A673 (cell line): ENCODE measurements at regions not wholly inside any gene's neighbourhood (a gene's known extent, or its start where the extent isn't known, plus 50 kb on each side); places are given as distances from the start of the nearest gene placed in this dataset.
"Not testable (repeated sequence)": the region's sequence is repeated elsewhere in the genome, so short reads cannot be mapped to it uniquely, and the experiment has no call there.

Experiments
- BruUV-seq: library from RNA; stranded (reverse); fragments of 400-500 nt; replicated peaks from 2 replicates; lab custom pipeline; 2021; lab: Mats Ljungman, UMichigan
- CTCF ChIA-PET: fragments of 300-600 bp; sonication (Branson Sonifier 250); formaldehyde crosslinking; loops from one replicate; lab custom pipeline; 2022; ENCODE audit warnings: antibody characterized with exemption; lab: Charles Lee
- POLR2A ChIA-PET: fragments of 300-600 bp; sonication (Branson Sonifier 250); formaldehyde crosslinking; loops from one replicate; lab custom pipeline; 2022; ENCODE audit warnings: antibody characterized with exemption; ENCODE audit not compliant: low non-redundant PET; lab: Charles Lee
- DNase-seq: peaks from one replicate; pipeline ENCODE4 v3.0.0-alpha.2; 2015; ENCODE audit warnings: low spot score
- H3K27ac ChIP-seq: fragments of 200-600 bp; sonication (generic); 2 replicates; pipeline ENCODE4 v1.5.1; 2016; ENCODE audit warnings: mixed run types, low read depth, mild to moderate bottlenecking, mixed read lengths, antibody characterized with exemption, low read length; ENCODE audit not compliant: poor library complexity, severe bottlenecking
- H3K27me3 ChIP-seq: fragments of 200-600 bp; sonication (generic); replicated peaks from 2 replicates; pipeline ENCODE4 v1.6.1; 2017; ENCODE audit warnings: mixed run types, low read depth, mild to moderate bottlenecking, mixed read lengths, antibody characterized with exemption, low read length; ENCODE audit not compliant: insufficient read depth, poor library complexity
- H3K36me3 ChIP-seq: fragments of 200-600 bp; sonication (generic); 2 replicates; pipeline ENCODE4 v1.6.1; 2016; ENCODE audit warnings: mixed run types, mild to moderate bottlenecking, mixed read lengths, antibody characterized with exemption, low read length; ENCODE audit not compliant: insufficient read depth, poor library complexity, severe bottlenecking
- H3K4me1 ChIP-seq: fragments of 200-600 bp; sonication (generic); 2 replicates; pipeline ENCODE4 v1.6.1; 2017; ENCODE audit warnings: mixed run types, mild to moderate bottlenecking, mixed read lengths, antibody characterized with exemption, low read length; ENCODE audit not compliant: insufficient read depth, poor library complexity, severe bottlenecking
- H3K4me3 ChIP-seq: fragments of 200-600 bp; sonication (generic); 2 replicates; pipeline ENCODE4 v1.5.1; 2016; ENCODE audit warnings: low read depth, mixed run types, mild to moderate bottlenecking, mixed read lengths, low read length; ENCODE audit not compliant: poor library complexity, severe bottlenecking
- H3K9me3 ChIP-seq: fragments of 200-600 bp; sonication (generic); 2 replicates; pipeline ENCODE4 v1.6.1; 2016; ENCODE audit warnings: mixed run types, low read depth, mild to moderate bottlenecking, mixed read lengths, antibody characterized with exemption, low read length; ENCODE audit not compliant: poor library complexity, severe bottlenecking
- CTCF ChIP-seq: fragments of 300-800, 200-600 bp; sonication (generic); conservative IDR thresholded peaks from 2 replicates; pipeline ENCODE4 v1.5.1; 2017; ENCODE audit warnings: low read depth, mild to moderate bottlenecking, antibody characterized with exemption, low read length, moderate library complexity, mixed read lengths
- EZH2 ChIP-seq: fragments of 200-600 bp; sonication (generic); IDR thresholded peaks from 2 replicates; pipeline ENCODE4 v1.6.1; 2017; ENCODE audit warnings: borderline replicate concordance, low read depth, mild to moderate bottlenecking, mixed read lengths, antibody characterized with exemption, low read length; ENCODE audit not compliant: poor library complexity, severe bottlenecking
- intact Hi-C: fragments of 100-400 bp; cut with micrococcal nuclease; formaldehyde crosslinking; loops from one replicate; pipeline ENCODE4 v1.10.0; 2022; ENCODE audit not compliant: unreplicated experiment

GRCh38 chr21:18006691-18007090 lies 187.5 kb upstream of the C21orf91 start:
- H3K9me3 ChIP-seq, result no peaks in the 10 kb centered on the region
- TF ChIP-seq EZH2, result no peak
- TF ChIP-seq CTCF, result no peak
- no peak overlapping the region for H3K27ac ChIP-seq
- H3K27me3 ChIP-seq, result no peaks in the 10 kb centered on the region
- no TSS peak for BruUV-seq
- ChIA-PET CTCF (no interaction called here), POLR2A (no interaction called here)
- no peak overlapping the region for H3K4me3 ChIP-seq
- no peaks in the 10 kb centered on the region for H3K4me1 ChIP-seq
- DNase-seq, result no peak
- no peaks in the 10 kb centered on the region for H3K36me3 ChIP-seq
- intact Hi-C loops, result no loop called here

GRCh38 chr21:18002393-18002792 lies 183.2 kb upstream of the C21orf91 start:
- POLR2A ChIA-PET, result no interaction called here
- Histone ChIP-seq H3K4me1 (no peaks in the 10 kb centered on the region), H3K36me3 (no peaks in the 10 kb centered on the region), H3K9me3 (no peaks in the 10 kb centered on the region), H3K4me3 (no peak overlapping the region), H3K27me3 (no peaks in the 10 kb centered on the region), H3K27ac (no peak overlapping the region)
- CTCF ChIA-PET, result no interaction called here
- BruUV-seq, result no TSS peak
- TF ChIP-seq CTCF, result no peak
- no peak for TF ChIP-seq EZH2
- DNase-seq, result no peak
- intact Hi-C loops, result no loop called here

- ChIA-PET CTCF (no interaction called here), POLR2A (no interaction called here)
- Histone ChIP-seq H3K4me3 (no peak overlapping the region), H3K9me3 (no peaks in the 10 kb centered on the region), H3K36me3 (no peaks in the 10 kb centered on the region), H3K27me3 (no peaks in the 10 kb centered on the region), H3K27ac (no peak overlapping the region), H3K4me1 (no peaks in the 10 kb centered on the region)
- TF ChIP-seq CTCF (no peak), EZH2 (no peak)
- no TSS peak for BruUV-seq
- DNase-seq, result no peak
- intact Hi-C loops, result no loop called here
These were observed 182.0 kb upstream of the C21orf91 start for GRCh38 chr21:18000981-18001686.

- H3K4me3 ChIP-seq, H3K27ac ChIP-seq, CTCF ChIA-PET, H3K4me1 ChIP-seq, POLR2A ChIA-PET, H3K36me3 ChIP-seq, H3K9me3 ChIP-seq, DNase-seq, H3K27me3 ChIP-seq, BruUV-seq, intact Hi-C loops: not testable (repeated sequence)
These were observed 179.4 kb upstream of the C21orf91 start for GRCh38 chr21:17998599-17998998.
